T-helper 1 cell treated with Interleukin-12 subunit alpha and Interleukin-12 subunit beta and Interleukin-4 antibody, amounts not matched to agents 30 ng/mL and 1 ng/mL, for 36 hours (primary cell): ENCODE measurements at regions not wholly inside any gene's neighbourhood (a gene's known extent, or its start where the extent isn't known, plus 50 kb on each side); places are given as distances from the start of the nearest gene placed in this dataset.

Source experiments
- intact Hi-C: fragments of 100-400 bp; cut with micrococcal nuclease; formaldehyde crosslinking; loops from one replicate; pipeline ENCODE4 v1.15.1; 2024

GRCh38 chr20:50339466-50339901 is 148.9 kb downstream of the CEBPB start:
- intact Hi-C loops, result loop anchor here (1.0 to 5.0 kb wide), 6 partner anchors 10 to 227 kb away; partner anchors contain the start of gene UBE2V1

DNA sequence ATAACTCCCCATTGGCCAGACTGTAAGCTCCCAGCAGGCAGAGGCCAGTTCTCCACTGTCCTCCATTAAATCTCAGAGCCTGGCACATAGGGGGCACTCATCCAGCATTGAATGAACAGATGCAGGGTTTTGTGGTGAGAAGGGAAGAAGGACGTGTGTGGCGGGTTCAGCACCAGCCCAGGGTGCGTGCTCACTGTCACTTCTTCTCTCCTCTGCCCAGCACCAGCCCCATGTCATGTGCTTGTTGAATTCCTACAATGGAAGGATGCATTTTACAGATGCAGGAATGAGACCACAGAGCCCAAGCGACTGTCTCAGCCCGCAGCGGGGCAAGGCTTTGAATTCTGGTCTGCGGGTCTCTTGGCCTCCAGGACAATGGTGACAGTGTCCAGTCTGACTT is 149.9 kb downstream of the CEBPB start:
- intact Hi-C loops, result no loop called here

DNA sequence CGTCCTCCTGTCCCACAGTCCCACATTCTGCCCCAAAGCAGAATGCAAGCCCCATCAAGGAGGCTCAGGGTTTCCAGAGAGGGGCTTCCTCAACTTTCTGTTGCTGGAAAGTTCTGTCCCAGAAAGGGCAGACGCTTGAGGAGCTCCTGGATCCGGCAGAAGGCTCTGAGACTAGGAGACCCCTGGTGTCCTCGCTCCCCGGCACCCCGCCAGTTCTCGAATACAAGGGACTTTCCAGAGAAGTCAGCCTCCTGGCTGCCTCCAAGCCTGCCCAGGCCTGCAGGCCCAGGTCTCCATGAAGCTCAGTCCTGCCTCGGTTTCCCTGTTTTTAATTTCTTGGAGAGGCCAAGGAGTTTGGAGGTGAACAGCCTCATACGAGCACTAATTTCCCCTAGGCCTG is 150.4 kb downstream of the CEBPB start:
- intact Hi-C loops, result no loop called here

- intact Hi-C loops, result no loop called here
Measured at GRCh38 chr20:50341880-50342637, 151.4 kb downstream of the CEBPB start.

GRCh38 chr20:50342638-50343102 is 152.0 kb downstream of the CEBPB start:
- intact Hi-C loops, result no loop called here

GRCh38 chr20:50343125-50343489 is 152.5 kb downstream of the CEBPB start:
- intact Hi-C loops, result no loop called here

DNA sequence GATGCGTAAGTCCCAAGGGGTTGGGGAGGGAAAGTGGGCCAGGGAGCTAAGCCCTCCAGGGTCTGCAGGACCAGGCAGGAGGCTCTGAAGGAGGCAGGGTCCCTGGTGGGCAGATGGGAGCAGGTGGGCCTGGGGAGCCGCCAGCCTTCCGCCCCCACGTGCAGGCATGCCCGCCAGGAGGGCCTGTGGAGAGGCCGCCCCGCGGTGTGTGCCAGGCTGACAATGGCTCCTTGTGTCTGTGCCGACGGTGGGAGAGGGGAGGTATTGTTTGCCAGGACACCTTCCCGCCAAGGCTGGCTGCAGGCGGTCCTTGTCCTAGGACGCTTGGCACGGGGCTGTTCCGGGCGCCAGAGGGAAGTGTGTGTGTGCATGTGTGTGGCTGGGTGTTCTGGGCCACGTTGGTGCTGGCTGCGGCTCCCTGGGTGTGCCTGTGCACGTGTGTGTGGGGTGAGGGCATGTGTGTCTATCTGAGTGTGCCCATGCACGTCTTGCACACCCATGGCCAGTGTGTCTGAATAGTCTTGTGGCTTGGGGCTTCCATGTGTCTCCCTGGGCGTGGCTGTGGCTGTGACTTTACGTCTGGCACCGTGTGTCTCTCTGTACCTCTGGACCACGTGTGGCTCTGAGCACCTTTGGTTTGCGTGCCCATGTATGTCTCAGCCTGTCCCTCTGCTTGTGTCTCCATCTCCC is 153.0 kb downstream of the CEBPB start:
- intact Hi-C loops, result no loop called here

DNA sequence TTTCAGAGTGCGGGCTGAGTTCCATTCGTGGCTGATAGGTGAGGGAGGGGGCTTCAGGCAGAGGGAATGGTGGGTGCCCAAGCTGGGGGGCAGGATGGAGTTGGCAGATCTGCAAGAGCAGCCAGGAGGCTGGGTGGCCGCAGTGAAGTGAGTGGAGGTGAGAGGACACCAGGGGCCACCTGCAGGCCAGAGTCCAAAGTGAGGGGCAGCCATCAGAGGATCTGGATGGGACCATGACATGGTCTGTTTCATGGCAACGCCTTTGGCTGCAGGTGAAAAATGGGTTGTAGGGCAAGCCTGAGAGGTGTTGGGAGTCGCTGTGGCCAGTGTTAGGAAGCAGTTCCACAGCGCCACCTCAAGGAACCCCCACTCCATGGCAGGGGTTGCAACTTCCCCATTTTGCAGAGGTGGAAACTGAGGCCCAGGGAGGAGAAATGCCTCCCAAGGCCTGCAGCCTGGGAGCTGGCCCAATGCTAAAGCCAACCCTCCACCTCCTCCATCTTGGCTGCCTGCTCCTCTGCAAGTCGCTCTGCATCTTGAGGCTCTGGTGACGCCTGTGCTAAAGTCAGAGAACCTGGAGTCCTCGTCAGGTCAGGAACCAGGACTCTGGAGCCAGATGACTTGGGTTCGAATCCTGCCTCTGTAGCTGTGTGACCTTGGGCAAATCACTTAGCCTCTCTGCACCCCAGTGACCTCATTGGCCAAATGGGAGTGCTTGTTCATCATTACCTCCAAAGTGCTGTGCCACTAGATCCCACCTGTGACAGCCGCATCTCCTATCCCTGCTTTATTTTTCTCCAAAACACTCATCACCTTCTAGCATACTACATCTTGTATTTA is 153.8 kb downstream of the CEBPB start:
- intact Hi-C loops, result no loop called here

DNA sequence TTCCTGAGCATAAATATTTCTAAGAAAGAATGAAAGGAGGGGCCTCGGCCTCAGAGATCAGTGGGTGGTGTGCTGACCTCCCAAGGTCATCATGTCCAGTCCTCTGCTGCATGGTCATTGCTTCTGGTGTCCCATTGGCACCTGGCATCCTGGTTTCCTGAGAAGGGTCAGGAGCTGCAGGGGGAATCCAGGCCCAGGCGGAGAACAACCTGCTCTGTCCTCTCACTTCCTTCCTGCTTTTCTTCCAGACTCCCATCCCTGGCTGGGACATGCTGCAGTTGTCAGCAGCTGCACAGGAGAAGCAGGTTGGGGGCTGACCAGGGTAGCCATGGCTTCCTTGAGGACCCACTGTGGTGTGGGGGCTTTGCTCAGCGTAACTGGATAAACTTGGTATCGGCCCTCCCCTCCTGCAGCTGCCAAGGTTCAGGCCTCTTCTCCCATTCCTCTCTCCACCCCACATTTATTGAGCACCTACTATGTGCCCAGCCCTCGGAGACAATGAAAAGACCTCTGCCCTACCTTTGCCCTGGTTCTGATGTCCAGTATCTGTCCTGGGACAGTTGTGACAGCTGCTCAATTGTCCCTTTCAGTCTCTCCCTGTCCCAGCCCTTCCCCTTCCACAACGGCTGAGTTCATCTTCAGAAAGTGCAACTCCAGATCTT is 155.2 kb downstream of the CEBPB start:
- intact Hi-C loops, result no loop called here

- intact Hi-C loops, result no loop called here
Measured at GRCh38 chr20:50346374-50347283, 156.0 kb downstream of the CEBPB start.

GRCh38 chr20:50347284-50348063 is 156.8 kb downstream of the CEBPB start:
- intact Hi-C loops, result no loop called here

GRCh38 chr20:50348096-50348495 is 157.5 kb downstream of the CEBPB start:
- intact Hi-C loops, result no loop called here

- intact Hi-C loops, result no loop called here
Measured at GRCh38 chr20:50350510-50351249, 159.5 kb upstream of the PTPN1 start.

DNA sequence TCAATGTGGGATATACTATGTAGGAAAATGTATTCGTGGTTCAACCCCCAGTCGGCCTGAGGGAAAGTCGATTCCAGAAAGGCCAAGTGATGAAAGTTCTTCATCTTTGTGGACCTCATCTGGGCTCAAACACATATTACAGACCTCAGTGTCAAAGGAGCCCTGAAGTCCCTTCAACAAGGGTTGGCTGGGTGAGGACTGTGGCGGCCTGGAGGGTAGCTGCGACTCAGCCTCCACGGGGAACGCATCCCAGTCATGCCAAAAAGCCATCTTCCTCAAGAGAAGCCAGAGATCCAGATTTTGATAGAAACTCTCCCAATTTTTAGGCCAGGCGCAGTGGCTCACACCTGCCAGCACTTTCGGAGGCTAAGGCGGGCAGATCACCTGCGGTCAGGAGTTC is 158.6 kb upstream of the PTPN1 start:
- intact Hi-C loops, result no loop called here

DNA sequence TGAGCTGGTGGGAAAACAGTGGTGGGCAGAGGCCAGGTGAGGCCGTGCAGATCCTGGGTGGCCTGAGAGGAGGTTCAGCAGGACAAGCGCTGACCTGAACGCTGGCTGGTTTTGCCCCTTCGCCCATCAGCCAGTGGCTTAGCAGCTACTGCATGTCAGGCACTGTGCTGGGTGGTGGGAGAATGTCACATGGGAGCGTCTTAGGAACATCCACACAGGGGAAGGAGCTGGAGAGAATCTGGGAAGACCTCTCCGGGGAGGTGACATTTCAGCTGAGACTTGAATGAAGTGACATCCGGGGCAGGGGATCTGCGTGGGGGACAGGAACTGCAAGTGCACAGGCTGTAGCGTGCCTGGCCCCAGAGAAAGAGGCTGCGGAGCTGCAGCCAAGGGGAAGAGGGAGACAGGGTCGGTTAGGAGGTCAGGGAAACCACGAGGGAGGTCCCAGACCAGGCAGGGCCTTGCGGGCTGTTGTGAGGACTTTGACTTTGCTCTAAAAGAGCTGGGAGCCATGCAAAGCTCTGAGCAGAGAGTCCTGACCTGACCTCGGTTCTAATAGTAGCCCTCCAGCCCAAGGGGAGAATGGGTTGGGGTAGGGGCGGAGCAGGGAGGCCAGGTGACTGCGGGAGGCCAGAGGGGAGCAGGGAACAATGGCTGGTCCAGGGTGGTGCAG is 156.8 kb upstream of the PTPN1 start:
- intact Hi-C loops, result no loop called here

DNA sequence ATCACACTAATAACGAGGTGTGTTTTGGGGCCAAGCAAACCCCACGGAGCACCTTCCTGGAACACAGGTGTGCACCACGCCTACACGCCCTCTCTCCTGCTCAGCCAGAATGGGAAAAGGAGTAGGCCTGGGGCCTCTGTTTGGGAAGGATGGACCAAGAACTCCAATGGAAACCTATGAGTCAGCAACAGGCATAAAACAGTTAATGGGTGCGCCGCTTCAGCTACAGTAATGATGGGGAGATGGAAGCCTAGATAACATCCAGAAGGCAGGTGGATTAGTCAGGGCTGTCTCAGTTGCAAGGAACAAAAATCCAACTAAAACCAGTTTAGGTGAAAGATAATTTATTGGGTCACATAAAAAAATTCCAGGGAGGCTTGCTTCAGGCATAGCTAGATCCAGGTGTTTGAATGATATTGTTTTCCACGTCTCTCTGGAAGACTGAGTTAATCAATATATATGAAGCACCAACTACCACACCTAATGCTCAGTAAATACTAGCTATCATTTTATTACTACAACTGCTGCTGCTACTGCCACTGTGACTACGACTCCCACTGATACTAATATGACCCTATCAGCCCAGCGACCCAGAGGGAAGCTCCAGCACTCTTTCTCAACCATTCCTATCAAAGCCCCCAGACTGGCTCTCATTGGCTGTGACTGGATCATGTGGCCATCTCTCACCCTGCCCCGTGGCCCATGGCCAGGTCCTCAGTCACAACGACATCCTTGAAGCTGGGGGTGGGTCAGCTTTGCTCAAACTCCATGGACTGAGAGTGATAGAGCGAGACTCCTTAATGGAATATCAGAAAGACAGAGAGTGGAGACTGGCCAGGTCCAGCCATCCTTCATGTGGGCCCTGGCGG is 155.2 kb upstream of the PTPN1 start:
- intact Hi-C loops, result no loop called here
